MM.1S (cell line): ENCODE measurements at regions not wholly inside any gene's neighbourhood (a gene's known extent, or its start where the extent isn't known, plus 50 kb on each side); places are given as distances from the start of the nearest gene placed in this dataset.

Source experiments
- DNase-seq: peaks from one replicate; pipeline ENCODE4 v3.0.0-alpha.2; 2015
- H2AFZ ChIP-seq: fragments of 300-600 bp; sonication (generic); 2 replicates; pipeline ENCODE4 v1.6.0; 2016; ENCODE audit warnings: antibody characterized with exemption, low read length
- H3F3A ChIP-seq: fragments of 300-600 bp; sonication (generic); 2 replicates; pipeline ENCODE4 v1.6.1; 2016; ENCODE audit warnings: mild to moderate bottlenecking, antibody characterized with exemption, low read length, moderate library complexity, mixed read lengths; ENCODE audit not compliant: insufficient read depth
- H3K27ac ChIP-seq: fragments of 300-600 bp; sonication (generic); 2 replicates; pipeline ENCODE4 v1.5.1; 2016; ENCODE audit warnings: mild to moderate bottlenecking, low read length
- H3K27me3 ChIP-seq: fragments of 300-600 bp; sonication (generic); replicated peaks from 2 replicates; pipeline ENCODE4 v1.6.0; 2016; ENCODE audit warnings: low read length; ENCODE audit not compliant: insufficient read depth
- H3K36me3 ChIP-seq: fragments of 300-600 bp; sonication (generic); replicated peaks from 2 replicates; pipeline ENCODE4 v1.6.1; 2016; ENCODE audit warnings: mild to moderate bottlenecking, low read length, mixed read lengths; ENCODE audit not compliant: insufficient read depth
- H3K4me1 ChIP-seq: fragments of 300-600 bp; sonication (generic); 2 replicates; pipeline ENCODE4 v1.6.1; 2016; ENCODE audit warnings: low read length, mixed read lengths
- H3K4me2 ChIP-seq: fragments of 300-600 bp; sonication (generic); 2 replicates; pipeline ENCODE4 v1.6.0; 2016; ENCODE audit warnings: low read depth, low read length
- H3K4me3 ChIP-seq: fragments of 300-600 bp; sonication (generic); 2 replicates; pipeline ENCODE4 v1.5.1; 2016; ENCODE audit warnings: low read length, mixed read lengths
- H3K79me2 ChIP-seq: fragments of 300-600 bp; sonication (generic); 2 replicates; pipeline ENCODE4 v1.6.1; 2016; ENCODE audit warnings: mixed run types, low read length, mixed read lengths
- H3K9ac ChIP-seq: fragments of 300-600 bp; sonication (generic); 2 replicates; pipeline ENCODE4 v1.6.1; 2016; ENCODE audit warnings: low read length, mixed read lengths
- H3K9me2 ChIP-seq: fragments of 300-600 bp; sonication (generic); replicated peaks from 2 replicates; pipeline ENCODE4 v1.6.1; 2016; ENCODE audit warnings: mild to moderate bottlenecking, low read length, mixed read lengths; ENCODE audit not compliant: insufficient read depth
- H3K9me3 ChIP-seq: fragments of 300-600 bp; sonication (generic); replicated peaks from 2 replicates; pipeline ENCODE4 v1.6.1; 2016; ENCODE audit warnings: mild to moderate bottlenecking, low read length, mixed read lengths; ENCODE audit not compliant: insufficient read depth
- H4K20me1 ChIP-seq: fragments of 300-600 bp; sonication (generic); 2 replicates; pipeline ENCODE4 v1.6.1; 2016; ENCODE audit warnings: mild to moderate bottlenecking, low read length, moderate library complexity, mixed read lengths; ENCODE audit not compliant: insufficient read depth
- EZH2 ChIP-seq: fragments of 300-600 bp; sonication (generic); optimal IDR thresholded peaks from 2 replicates; pipeline ENCODE3; 2017; ENCODE audit warnings: low read depth, mild to moderate bottlenecking, antibody characterized with exemption, low read length, mixed read lengths
- EZH2phosphoT487 ChIP-seq: fragments of 300-600 bp; sonication (generic); IDR thresholded peaks from 2 replicates; pipeline ENCODE4 v1.6.1; 2018; ENCODE audit warnings: antibody characterized with exemption, low read length
- TF ChIP-seq, protein P1 (sequence below): fragments of 300-600 bp; sonication (generic); IDR thresholded peaks from 2 replicates; pipeline ENCODE4 v1.5.1; 2016; ENCODE audit warnings: antibody characterized with exemption, low read length, mixed read lengths

GRCh38 chr4:132981611-132982010, 167.5 kb upstream of the PCDH10 start:
- H3K27ac ChIP-seq = no peak overlapping the region
- no peaks in the 10 kb centered on the region for H3K9me3 ChIP-seq

DNA sequence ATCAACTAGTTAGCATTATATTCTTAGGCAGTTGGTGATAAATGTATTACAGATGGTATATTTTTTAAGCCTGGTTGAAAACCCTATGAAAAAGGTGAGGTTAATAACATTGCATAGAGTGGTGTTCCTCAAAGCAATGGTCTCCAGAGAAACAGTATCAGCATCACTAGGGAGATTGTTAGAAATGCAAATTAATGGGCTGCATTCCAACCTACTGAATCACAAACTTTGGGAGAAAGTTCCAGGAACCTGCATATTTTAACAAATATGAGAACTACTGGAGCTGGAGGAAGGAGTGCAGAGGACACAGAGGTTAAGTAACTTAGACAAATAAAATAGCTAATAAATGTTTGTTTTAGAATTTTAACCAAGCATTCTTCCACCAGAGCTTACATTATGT, 166.9 kb upstream of the PCDH10 start:
- Histone ChIP-seq H3K4me3 (no peak overlapping the region), H3K9me2 (no peaks in the 10 kb centered on the region), H3K27me3 (no peaks in the 10 kb centered on the region), H2AFZ (no peak overlapping the region), H3K9ac (no peak overlapping the region), H3K4me1 (no peaks in the 10 kb centered on the region), H4K20me1 (no peaks in the 10 kb centered on the region), H3K79me2 (no peaks in the 10 kb centered on the region), H3K4me2 (no peak overlapping the region), H3K9me3 (no peaks in the 10 kb centered on the region), H3F3A (no peaks in the 10 kb centered on the region), H3K36me3 (no peaks in the 10 kb centered on the region), H3K27ac (no peak overlapping the region)
- TF ChIP-seq EZH2phosphoT487 (no peak), EZH2 (no peak)
- TF ChIP-seq, protein P1, sequence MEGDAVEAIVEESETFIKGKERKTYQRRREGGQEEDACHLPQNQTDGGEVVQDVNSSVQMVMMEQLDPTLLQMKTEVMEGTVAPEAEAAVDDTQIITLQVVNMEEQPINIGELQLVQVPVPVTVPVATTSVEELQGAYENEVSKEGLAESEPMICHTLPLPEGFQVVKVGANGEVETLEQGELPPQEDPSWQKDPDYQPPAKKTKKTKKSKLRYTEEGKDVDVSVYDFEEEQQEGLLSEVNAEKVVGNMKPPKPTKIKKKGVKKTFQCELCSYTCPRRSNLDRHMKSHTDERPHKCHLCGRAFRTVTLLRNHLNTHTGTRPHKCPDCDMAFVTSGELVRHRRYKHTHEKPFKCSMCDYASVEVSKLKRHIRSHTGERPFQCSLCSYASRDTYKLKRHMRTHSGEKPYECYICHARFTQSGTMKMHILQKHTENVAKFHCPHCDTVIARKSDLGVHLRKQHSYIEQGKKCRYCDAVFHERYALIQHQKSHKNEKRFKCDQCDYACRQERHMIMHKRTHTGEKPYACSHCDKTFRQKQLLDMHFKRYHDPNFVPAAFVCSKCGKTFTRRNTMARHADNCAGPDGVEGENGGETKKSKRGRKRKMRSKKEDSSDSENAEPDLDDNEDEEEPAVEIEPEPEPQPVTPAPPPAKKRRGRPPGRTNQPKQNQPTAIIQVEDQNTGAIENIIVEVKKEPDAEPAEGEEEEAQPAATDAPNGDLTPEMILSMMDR = no peak
- no peak for DNase-seq

More at GRCh38 chr4:132981611-132982010, 167.5 kb upstream of the PCDH10 start:
- Histone ChIP-seq H3K4me3 (no peak overlapping the region), H3K36me3 (no peaks in the 10 kb centered on the region), H3K4me1 (no peaks in the 10 kb centered on the region), H3K9ac (no peak overlapping the region), H3F3A (no peaks in the 10 kb centered on the region), H4K20me1 (no peaks in the 10 kb centered on the region), H3K9me2 (no peaks in the 10 kb centered on the region), H2AFZ (no peak overlapping the region), H3K79me2 (no peaks in the 10 kb centered on the region), H3K27me3 (no peaks in the 10 kb centered on the region), H3K4me2 (no peak overlapping the region)
- DNase-seq = no peak
- TF ChIP-seq EZH2phosphoT487 = no peak
- TF ChIP-seq, protein P1 = no peak
- TF ChIP-seq EZH2 = no peak

DNA sequence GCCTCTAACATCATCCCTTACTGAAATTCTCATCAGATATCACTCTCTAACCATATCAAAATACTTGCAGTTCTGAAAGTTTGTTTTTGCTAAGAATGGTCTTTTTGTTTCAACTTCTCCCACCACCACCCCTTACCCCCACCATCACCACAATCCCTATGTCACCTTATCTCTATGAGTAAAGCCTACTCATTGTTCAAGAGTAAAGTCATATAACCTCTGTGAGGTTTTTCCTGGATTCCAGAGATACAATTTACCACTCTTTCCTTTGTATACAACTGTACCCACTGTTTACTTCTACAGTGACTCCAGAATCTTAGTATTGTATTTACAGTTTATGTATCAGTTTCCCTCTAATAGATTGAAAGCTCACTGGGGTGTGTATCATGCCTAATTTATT, 158.0 kb upstream of the PCDH10 start:
- Histone ChIP-seq H3K9ac (no peak overlapping the region), H3K27me3 (no peaks in the 10 kb centered on the region), H3K79me2 (no peaks in the 10 kb centered on the region), H3K4me2 (no peak overlapping the region), H3K36me3 (no peaks in the 10 kb centered on the region), H3K9me2 (no peaks in the 10 kb centered on the region), H4K20me1 (no peaks in the 10 kb centered on the region), H3F3A (no peaks in the 10 kb centered on the region), H3K4me1 (no peaks in the 10 kb centered on the region), H2AFZ (no peak overlapping the region), H3K27ac (no peak overlapping the region), H3K9me3 (no peaks in the 10 kb centered on the region), H3K4me3 (no peak overlapping the region)
- DNase-seq = no peak
- TF ChIP-seq, protein P1 = no peak
- no peak for TF ChIP-seq EZH2
- TF ChIP-seq EZH2phosphoT487 = no peak
